Epidermal melanocyte (primary cell): ENCODE measurements at regions not wholly inside any gene's neighbourhood (a gene's known extent, or its start where the extent isn't known, plus 50 kb on each side); places are given as distances from the start of the nearest gene placed in this dataset.

ENCODE experiments used
- DNase-seq: peaks from one replicate; pipeline ENCODE4 v3.0.0; 2011; ENCODE audit warnings: low spot score; ENCODE audit not compliant: insufficient read length

DNA sequence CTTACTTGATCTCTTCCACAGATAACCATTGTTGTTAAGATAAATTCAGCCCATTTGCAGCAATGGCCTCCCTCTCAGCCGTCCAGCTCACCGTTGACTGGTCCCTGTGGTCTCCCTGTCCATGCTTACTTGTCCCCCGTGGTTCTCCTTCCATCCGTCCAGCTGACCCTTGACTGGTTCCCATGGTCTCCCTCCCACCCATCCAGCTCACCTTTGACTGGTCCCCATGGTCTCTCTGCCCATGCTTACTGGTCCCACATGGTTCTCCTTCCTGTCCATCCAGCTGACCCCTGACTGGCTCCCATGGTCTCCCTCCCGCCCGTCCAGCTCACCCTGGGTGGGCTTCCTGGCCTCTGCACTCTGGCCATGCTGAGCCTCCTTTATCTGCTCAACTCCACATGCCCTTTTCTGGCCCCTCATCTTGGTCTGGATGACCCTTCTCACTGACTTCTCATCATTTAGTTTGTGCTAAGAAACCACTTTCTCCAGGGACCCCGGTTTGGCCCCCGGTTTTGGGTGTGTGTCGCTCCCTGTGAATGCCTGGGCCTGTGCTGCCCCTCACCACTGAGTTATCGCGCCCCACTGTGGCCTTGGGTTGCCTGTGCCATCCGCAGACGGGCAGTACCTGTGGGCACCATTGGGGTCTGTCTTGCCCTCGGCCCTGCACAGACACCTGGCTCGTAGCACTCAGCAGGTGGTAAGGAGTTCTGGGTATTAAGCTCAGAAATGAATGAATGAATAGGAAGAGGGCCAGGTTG, 146.4 kb downstream of the ERMARD start:
- no peak for DNase-seq

- no peak for DNase-seq
These were observed 145.5 kb downstream of the ERMARD start for GRCh38 chr6:169896826-169897456.

DNA sequence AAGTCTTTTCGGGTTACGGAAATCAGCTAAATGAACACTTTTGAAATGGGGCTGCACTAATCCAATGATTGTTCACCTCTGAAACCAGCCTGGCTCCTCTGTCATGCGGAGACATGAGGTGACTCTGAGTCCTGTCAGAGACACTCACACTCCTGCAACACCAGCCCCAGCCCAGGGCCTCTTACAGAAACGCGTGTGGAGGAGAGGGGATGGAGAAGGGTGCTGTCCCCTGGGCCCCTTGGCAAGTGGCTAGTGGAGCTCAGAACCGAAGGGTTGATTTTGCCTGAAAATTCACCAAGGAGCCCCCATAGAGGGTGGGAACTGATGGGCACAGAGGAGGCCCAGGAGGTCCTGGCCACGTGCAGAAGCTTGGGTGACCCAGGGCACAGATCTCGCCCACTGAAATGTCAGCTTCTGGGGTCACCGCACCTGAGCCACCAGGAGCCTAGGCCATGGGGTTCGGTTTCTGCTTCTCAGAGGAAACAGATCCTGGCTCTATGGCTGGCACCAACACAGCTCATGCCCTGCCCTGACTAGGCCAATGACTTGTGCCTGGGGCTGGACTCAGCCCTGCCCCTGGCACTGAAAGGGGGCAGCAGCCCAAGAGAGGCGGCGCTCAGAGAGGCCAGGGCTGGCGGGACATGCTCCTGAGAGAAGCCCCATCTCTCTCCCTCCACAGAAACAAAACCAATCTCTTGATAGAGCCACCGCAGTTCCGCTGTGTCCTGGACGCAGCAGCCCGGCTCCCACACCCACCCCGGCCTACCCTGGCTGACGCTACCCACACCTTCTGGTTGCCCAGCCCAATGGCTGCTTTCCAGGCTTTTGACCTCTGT, 144.7 kb downstream of the ERMARD start:
- no peak for DNase-seq

- DNase-seq = no peak
These were observed 143.8 kb downstream of the ERMARD start for GRCh38 chr6:169895000-169895759.

DNA sequence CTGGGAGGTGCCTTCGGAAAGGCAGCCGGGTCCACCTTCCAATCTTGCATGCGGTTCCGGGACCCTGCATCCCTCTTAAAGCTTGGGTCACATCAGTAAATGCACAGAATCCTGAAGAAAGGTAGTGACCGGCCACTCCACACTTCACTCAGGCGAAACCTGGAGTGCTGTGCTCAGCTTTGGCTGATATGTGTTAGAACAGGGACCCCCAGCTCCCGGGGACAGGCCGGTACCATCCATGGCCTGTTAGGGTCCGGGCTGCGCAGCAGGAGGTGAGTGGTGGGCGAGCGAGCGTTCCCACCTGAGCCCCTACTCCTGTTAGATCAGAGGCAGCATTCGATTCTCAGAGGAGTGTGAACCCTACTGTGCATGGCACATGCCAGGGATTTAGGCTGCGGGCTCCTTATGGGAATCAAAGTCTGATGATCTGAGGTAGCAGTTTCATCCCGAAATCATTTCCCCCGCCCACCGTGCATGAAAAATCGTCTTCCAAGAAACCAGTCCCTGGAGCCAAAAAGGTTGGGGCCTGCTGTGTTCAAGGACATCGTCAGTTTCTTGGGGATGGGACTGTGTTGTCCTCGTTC, 143.0 kb downstream of the ERMARD start:
- no peak for DNase-seq

DNA sequence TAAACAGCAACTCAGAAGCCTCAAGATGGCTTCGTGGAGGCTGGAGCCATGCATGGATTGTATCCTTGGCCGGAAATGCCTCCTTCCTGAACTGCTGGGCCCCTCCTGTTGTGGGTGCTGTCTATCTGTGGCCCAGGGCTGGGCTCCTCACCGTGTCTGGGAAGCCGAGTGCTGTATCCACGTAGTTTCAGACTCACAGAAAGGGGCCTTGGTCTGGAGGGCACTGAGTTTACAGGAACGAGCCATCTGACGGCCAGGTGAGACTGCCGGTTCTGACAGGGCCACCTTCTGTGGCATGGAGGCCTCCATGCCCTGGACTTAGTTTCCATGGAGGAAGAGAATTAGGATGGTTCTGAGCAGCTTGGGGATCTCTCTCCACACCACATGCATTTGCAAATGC, 142.2 kb downstream of the ERMARD start:
- no peak for DNase-seq

- DNase-seq = no peak
These were observed 140.4 kb downstream of the ERMARD start for GRCh38 chr6:169891846-169892245.

DNA sequence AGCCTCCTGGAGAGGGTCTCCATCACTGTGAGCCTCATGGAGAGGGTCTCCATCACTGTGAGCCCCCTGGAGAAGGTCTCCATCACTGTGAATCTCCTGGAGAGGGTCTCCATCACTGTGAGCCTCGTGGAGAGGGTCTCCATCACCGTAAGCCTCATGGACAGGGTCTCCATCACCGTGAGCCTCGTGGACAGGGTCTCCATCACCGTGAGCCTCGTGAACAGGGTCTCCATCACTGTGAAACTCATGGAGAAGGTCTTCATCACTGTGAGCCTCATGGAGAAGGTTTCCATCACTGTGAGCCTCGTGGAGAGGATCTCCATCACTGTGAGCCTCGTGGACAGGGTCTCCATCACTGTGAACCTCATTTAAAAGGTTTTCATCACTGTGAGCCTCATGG, 140.0 kb downstream of the ERMARD start:
- DNase-seq = no peak

- no peak for DNase-seq
These were observed 139.5 kb downstream of the ERMARD start for GRCh38 chr6:169890901-169891300.

DNA sequence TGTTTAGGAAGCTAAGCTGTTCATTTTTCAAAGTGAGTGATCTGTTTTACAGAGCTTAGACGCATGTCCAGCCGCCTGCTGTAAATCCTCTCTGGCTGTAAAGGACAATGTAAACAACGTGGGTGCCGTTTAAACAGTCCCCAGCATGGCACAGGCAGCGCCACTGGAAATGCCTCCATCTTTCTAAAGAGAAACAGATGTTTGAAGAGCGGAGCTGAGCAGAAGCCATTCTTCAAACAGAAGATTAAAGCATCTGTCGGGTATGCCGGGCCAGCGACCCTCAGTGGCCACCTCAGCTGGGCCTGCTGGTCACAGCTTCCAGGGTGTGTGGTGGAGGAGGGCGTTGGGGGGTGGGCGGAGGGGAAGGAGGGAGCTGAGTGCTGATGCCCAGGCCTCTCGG, 138.6 kb downstream of the ERMARD start:
- no peak for DNase-seq

DNA sequence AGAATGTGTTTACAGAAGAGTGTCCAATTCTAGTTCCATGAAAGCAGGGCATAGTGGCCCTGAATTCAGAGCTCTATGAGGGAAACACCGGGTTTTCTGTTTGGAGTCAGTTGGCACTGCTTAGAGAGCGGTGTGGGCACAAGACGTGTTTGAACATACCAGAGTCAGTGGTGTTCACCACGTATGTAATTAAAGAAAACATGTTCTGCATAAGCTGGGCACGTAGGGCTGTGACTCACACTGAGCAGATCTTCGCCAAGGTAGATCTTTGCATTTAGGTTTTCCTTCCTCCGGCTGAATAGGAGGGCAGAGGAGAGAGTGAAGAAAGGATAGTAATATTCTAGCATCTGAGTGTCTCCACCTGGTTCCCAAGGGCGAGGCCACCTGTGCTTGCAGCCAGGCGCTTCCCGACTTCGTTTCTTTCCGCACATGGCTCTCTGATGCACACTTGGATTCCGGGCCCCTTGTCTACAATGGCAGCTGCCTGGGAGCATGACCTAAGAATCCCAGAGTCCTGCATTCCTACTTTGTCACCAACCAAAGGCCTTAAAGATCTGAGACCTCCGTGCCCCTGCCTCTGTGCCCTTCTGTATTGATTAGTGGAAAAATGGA, 136.2 kb downstream of the ERMARD start:
- no peak for DNase-seq

DNA sequence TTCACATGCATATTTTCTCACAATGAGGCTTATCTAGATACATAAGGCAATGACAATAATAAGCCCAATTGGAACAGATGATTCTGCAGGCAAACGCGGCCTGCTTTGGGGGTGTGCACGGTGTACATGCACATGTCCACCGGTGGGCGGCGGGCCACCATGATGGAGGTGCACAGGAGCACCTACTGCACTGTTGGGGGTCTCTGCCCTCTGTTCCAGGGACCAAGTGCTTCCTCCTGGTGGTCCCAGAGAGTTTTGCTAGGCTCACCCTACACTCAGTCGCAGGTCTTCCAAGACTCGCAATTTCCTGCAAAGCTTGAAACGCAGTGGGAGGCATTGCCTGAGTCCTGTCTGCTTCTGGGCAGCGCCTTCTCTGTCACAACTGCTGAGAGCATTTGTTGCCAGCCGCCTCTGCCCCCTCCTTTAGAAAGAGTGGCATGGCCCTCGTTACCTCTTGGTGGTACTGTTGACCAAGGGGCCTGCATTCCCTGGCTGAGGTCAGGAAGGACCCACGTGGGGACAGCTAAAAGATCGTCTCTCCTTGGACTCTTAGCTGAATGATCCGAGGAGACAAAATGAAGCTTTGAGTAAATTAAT, 135.3 kb downstream of the ERMARD start:
- no peak for DNase-seq

- DNase-seq = no peak
These were observed 134.4 kb downstream of the ERMARD start for GRCh38 chr6:169885831-169886230.

DNA sequence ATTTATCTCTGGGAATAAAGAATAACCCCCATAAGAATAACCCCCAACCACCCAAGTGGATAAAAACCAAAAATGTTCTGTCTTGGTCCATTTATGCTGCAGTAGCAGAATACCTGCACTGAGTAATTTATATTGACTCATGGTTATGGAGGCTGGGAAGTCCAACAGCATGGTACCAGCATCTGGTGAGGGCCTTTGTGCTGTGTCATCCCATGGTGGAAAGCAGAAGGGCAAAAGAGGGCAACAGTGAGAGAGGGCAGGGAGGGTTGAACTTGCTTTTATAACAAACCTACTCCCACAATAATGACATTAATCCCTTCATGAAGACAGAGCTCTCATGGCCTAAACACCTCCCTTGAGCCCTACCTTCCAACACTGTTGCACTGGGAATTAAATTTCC, 133.7 kb downstream of the ERMARD start:
- DNase-seq = no peak

- no peak for DNase-seq
These were observed 132.7 kb downstream of the ERMARD start for GRCh38 chr6:169884158-169884557.

GRCh38 chr6:169883316-169883715, 131.9 kb downstream of the ERMARD start:
- DNase-seq = no peak

- DNase-seq = no peak
These were observed 130.6 kb downstream of the ERMARD start for GRCh38 chr6:169881976-169882375.

GRCh38 chr6:169881398-169881797, 130.0 kb downstream of the ERMARD start:
- no peak for DNase-seq

DNA sequence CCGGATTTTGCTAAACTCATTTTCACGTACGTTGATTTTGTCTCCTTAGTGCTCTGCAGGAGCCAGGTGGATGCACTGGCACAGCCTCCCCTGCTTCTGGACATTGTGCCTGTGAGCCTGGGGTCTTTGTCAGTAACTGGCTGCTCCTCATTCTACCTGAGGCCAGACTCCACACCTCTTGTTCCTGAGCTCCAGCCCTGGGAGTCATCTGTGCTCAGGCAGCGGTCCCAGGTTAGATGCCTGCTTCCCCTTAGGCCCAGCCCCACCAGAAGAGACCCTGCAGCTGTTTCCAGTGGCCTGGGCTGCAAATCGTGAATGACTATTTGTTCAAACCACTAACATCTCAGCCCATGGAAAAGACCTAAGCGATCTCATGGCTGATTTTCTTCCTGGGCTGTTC, 129.1 kb downstream of the ERMARD start:
- no peak for DNase-seq

- no peak for DNase-seq
These were observed 117.9 kb downstream of the ERMARD start for GRCh38 chr6:169869301-169869700.
